ENCODE measurements at regions not wholly inside any gene's neighbourhood (a gene's known extent, or its start where the extent isn't known, plus 50 kb on each side); places are given as distances from the start of the nearest gene placed in this dataset.

GRCh38 chr2:146147448-146148012, 1627.6 kb upstream of the ZEB2 start:
- no peak for ATAC-seq
- Histone ChIP-seq H3K36me3 (no peaks in the 10 kb centered on the region), H3K4me1 (no peaks in the 10 kb centered on the region), H3K27me3 (no peaks in the 10 kb centered on the region), H3K9me3 (no peaks in the 10 kb centered on the region), H3K4me3 (no peak overlapping the region), H3K27ac (no peak overlapping the region)
- intact Hi-C loops (cut with DNase I), result no loop called here
- no peak for TF ChIP-seq CTCF (IDR thresholded peaks at IDR 0.05)
- DNase-seq, result no peak

- Histone ChIP-seq H3K4me1 (no peaks in the 10 kb centered on the region), H3K27ac (no peak overlapping the region), H3K36me3 (no peaks in the 10 kb centered on the region), H3K4me3 (no peak overlapping the region), H3K27me3 (no peaks in the 10 kb centered on the region), H3K9me3 (no peaks in the 10 kb centered on the region)
- no peak for TF ChIP-seq CTCF (IDR thresholded peaks at IDR 0.05)
- intact Hi-C loops (cut with DNase I), result no loop called here
- no peak for DNase-seq
- no peak for ATAC-seq
These were observed 1624.1 kb upstream of the ZEB2 start for GRCh38 chr2:146143971-146144370.

- no peak for TF ChIP-seq CTCF (IDR thresholded peaks at IDR 0.05)
- DNase-seq (no peak), ATAC-seq (no peak)
- Histone ChIP-seq H3K27me3 (no peaks in the 10 kb centered on the region), H3K9me3 (no peaks in the 10 kb centered on the region), H3K4me3 (no peak overlapping the region), H3K27ac (no peak overlapping the region), H3K4me1 (no peaks in the 10 kb centered on the region), H3K36me3 (no peaks in the 10 kb centered on the region)
- intact Hi-C loops (cut with DNase I), result no loop called here
These were observed 1618.9 kb upstream of the ZEB2 start for GRCh38 chr2:146138820-146139219.

- Histone ChIP-seq H3K4me1 (no peaks in the 10 kb centered on the region), H3K9me3 (no peaks in the 10 kb centered on the region), H3K27ac (no peak overlapping the region), H3K36me3 (no peaks in the 10 kb centered on the region), H3K27me3 (no peaks in the 10 kb centered on the region), H3K4me3 (no peak overlapping the region)
- no peak for TF ChIP-seq CTCF (IDR thresholded peaks at IDR 0.05)
- intact Hi-C loops (cut with DNase I), result no loop called here
- DNase-seq, result no peak
- no peak for ATAC-seq
These were observed 1615.3 kb upstream of the ZEB2 start for GRCh38 chr2:146135245-146135644.

GRCh38 chr2:146131785-146132184, 1611.9 kb upstream of the ZEB2 start:
- no peak for DNase-seq
- ATAC-seq, result no peak
- TF ChIP-seq CTCF (IDR thresholded peaks at IDR 0.05), result no peak
- intact Hi-C loops (cut with DNase I), result no loop called here
- Histone ChIP-seq H3K27me3 (no peaks in the 10 kb centered on the region), H3K9me3 (no peaks in the 10 kb centered on the region), H3K4me3 (no peak overlapping the region), H3K27ac (no peak overlapping the region), H3K36me3 (no peaks in the 10 kb centered on the region), H3K4me1 (no peaks in the 10 kb centered on the region)

GRCh38 chr2:146131048-146131447, 1611.1 kb upstream of the ZEB2 start:
- no peak overlapping the region for H3K27ac ChIP-seq

More at GRCh38 chr2:146131048-146131447, 1611.1 kb upstream of the ZEB2 start:
- Histone ChIP-seq H3K27me3 (no peaks in the 10 kb centered on the region), H3K9me3 (no peaks in the 10 kb centered on the region), H3K36me3 (no peaks in the 10 kb centered on the region), H3K4me1 (no peaks in the 10 kb centered on the region), H3K4me3 (no peak overlapping the region)
- no peak for TF ChIP-seq CTCF (IDR thresholded peaks at IDR 0.05)
- no peak for DNase-seq
- ATAC-seq, result no peak
- intact Hi-C loops (cut with DNase I), result no loop called here
